ENCODE measurements at regions not wholly inside any gene's neighbourhood (a gene's known extent, or its start where the extent isn't known, plus 50 kb on each side); places are given as distances from the start of the nearest gene placed in this dataset.

GRCh38 chr7:35416568-35416967 is 162.7 kb upstream of the TBX20 start:
- no peak for TF ChIP-seq CTCF (IDR thresholded peaks at IDR 0.05; ENCODE audit: borderline replicate concordance, control extremely low read depth, extremely low read depth, insufficient read depth, missing control alignments)
- DNase-seq (ENCODE audit: low spot score): no peak
- in situ Hi-C loops (cut with MboI; ENCODE audit: low sequenced_read_pairs, unreplicated experiment): no loop called here

- in situ Hi-C loops (cut with MboI; ENCODE audit: low sequenced_read_pairs, unreplicated experiment): no loop called here
- no peak for DNase-seq (ENCODE audit: low spot score)
- TF ChIP-seq CTCF (IDR thresholded peaks at IDR 0.05; ENCODE audit: borderline replicate concordance, control extremely low read depth, extremely low read depth, insufficient read depth, missing control alignments): no peak
Observed at GRCh38 chr7:35415411-35415822, 161.5 kb upstream of the TBX20 start.

- in situ Hi-C loops (cut with MboI; ENCODE audit: low sequenced_read_pairs, unreplicated experiment): no loop called here
- TF ChIP-seq CTCF (IDR thresholded peaks at IDR 0.05; ENCODE audit: borderline replicate concordance, control extremely low read depth, extremely low read depth, insufficient read depth, missing control alignments): no peak
- DNase-seq (ENCODE audit: low spot score): no peak
Observed at GRCh38 chr7:35411331-35411730, 157.4 kb upstream of the TBX20 start.

- in situ Hi-C loops (cut with MboI; ENCODE audit: low sequenced_read_pairs, unreplicated experiment): no loop called here
- no peak for DNase-seq (ENCODE audit: low spot score)
- TF ChIP-seq CTCF (IDR thresholded peaks at IDR 0.05; ENCODE audit: borderline replicate concordance, control extremely low read depth, extremely low read depth, insufficient read depth, missing control alignments): no peak
Observed at GRCh38 chr7:35405461-35405860, 151.6 kb upstream of the TBX20 start.

- in situ Hi-C loops (cut with MboI; ENCODE audit: low sequenced_read_pairs, unreplicated experiment): no loop called here
- no peak for TF ChIP-seq CTCF (IDR thresholded peaks at IDR 0.05; ENCODE audit: borderline replicate concordance, control extremely low read depth, extremely low read depth, insufficient read depth, missing control alignments)
- no peak for DNase-seq (ENCODE audit: low spot score)
Observed at GRCh38 chr7:35401217-35401879, 147.4 kb upstream of the TBX20 start.

GRCh38 chr7:35399840-35400239 is 145.9 kb upstream of the TBX20 start:
- in situ Hi-C loops (cut with MboI; ENCODE audit: low sequenced_read_pairs, unreplicated experiment): no loop called here
- no peak for DNase-seq (ENCODE audit: low spot score)
- no peak for TF ChIP-seq CTCF (IDR thresholded peaks at IDR 0.05; ENCODE audit: borderline replicate concordance, control extremely low read depth, extremely low read depth, insufficient read depth, missing control alignments)

Measured in GM13976 (cell line).